GM21360 (cell line): ENCODE measurements at regions not wholly inside any gene's neighbourhood (a gene's known extent, or its start where the extent isn't known, plus 50 kb on each side); places are given as distances from the start of the nearest gene placed in this dataset.
"Not testable (repeated sequence)": the region's sequence is repeated elsewhere in the genome, so short reads cannot be mapped to it uniquely, and the experiment has no call there.

ENCODE experiments used
- ATAC-seq: cut with Tn5 transposase; IDR thresholded peaks from one replicate; pipeline ENCODE4 v1.9.1; 2021; ENCODE audit warnings: mild to moderate bottlenecking, moderate library complexity; ENCODE audit not compliant: unreplicated experiment

DNA sequence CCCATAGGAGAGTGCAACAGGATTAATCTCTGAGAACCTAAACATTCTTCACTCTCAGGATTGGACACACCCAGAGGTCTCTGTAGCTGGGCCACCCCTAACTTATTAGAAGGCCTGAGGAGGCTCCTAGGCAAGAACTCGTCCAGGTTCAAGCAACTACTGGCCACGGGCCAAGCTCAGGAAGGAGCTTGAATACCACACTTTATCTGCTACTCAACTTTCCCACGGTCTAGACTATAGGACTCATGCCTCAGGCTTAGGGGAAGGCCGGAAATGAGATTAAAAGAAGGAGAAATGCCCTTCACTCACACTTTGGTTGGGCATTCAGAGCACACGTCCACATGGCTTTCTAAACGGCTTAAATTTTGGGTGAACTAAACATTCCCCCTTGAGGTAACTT, 142.8 kb upstream of the PHYHIPL start:
- no peak for ATAC-seq

DNA sequence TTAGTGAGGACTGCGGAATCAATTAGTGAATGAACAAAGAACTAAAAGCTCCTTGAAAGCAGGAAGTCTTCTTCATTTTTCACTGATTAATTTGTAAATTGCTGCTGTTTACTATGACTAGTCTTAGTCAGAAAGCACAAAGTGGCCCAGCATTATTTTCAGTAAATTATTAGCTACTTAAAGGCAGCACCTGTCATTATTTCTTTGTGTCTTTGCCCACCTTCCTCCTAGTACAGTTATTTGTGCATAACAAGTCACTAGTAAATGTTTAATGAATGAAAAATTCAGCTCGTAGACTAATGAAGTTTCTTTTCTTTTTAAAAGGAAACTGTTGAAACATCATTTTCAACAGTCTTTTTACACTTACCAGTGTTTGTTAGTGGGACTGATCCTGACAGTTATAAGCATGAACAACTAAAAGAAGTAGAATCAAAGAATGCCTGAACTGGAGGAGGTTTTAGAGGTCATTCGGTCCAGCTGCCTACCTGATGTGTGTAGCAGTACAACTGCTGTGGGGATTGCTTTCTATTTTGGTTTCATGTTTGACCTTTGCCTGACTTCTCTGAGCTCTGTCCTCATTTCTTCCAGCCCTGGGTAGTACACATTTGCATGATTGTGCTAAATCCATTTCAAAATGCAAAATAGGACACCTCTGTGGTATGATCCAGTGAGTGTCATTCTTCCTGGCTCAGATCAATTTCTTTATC, 140.0 kb upstream of the PHYHIPL start:
- peak; percentile 97 for ATAC-seq

DNA sequence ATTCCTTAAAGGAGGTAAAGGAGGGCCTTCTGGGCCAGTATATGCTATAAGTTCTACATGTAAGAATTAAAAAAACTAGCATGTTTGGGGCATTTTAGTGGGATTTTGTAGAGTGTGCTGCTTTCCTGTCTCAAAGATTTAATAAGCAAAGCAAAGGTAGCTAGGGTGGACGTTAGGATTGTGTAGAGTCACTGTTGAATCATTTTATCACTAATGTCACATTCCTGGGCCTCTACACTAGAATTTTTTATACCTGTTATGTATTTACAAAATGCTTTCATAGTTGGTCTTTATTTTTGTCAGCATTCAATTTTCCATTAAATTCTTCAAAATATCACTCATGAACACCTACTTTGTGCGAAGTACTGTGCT, 139.4 kb upstream of the PHYHIPL start:
- ATAC-seq, result no peak

DNA sequence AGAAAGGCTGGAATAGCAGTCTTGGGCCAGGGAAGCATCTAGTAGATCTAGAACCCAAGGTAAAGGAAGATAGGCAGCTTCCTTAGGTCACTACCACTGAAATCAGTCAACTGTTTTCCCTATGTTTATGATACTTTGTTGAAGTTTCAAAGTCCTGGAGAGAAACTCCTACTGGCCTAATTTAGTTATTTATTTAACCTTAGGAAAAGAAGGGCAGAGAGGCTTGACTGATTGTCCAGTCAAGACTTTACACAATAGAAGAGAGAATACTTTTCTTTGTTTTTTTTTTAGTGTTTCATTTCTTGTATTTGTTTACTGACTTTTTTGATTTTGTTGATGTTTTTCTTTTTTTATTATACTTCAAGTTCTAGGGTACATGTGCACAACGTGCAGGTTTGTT, 138.9 kb upstream of the PHYHIPL start:
- no peak for ATAC-seq

DNA sequence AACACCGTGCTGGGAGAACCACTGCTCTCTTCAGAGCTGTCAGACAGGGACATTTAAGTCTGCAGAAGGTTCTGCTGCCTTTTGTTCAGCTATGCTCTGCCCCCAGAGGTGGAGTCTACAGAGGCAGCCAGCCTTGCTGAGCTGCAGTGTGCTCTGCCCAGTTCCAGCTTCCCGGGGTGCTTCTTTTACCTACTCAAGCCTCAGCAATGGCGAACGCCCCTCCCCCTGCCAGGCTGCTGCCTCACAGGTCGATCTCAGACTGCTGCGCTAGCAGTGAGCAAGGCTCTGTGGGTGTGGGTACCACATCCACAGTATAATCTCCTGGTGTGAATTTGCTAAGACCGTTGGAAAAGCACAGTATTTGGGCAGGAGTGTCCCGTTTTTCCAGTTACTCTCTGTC, 133.1 kb upstream of the PHYHIPL start:
- not testable (repeated sequence) for ATAC-seq

DNA sequence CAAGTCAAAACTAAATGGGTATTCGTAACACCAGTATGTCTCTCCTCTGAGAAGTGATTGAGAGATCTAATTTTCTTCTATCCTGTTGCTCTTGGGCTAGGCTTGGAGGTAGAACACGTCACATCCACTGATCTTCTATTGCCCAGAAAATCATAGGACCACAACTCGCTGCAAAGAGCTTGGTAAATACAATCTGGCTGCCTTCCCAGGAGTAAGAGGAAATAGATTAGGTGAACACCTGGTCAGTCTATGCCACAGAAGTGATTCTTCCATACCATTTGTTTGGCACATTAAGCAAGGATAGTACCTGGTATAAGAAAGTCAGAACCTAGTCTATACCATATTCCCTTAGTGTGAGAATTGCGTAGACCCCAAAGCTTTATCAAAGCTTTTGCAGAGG, 129.3 kb upstream of the PHYHIPL start:
- ATAC-seq, result no peak

DNA sequence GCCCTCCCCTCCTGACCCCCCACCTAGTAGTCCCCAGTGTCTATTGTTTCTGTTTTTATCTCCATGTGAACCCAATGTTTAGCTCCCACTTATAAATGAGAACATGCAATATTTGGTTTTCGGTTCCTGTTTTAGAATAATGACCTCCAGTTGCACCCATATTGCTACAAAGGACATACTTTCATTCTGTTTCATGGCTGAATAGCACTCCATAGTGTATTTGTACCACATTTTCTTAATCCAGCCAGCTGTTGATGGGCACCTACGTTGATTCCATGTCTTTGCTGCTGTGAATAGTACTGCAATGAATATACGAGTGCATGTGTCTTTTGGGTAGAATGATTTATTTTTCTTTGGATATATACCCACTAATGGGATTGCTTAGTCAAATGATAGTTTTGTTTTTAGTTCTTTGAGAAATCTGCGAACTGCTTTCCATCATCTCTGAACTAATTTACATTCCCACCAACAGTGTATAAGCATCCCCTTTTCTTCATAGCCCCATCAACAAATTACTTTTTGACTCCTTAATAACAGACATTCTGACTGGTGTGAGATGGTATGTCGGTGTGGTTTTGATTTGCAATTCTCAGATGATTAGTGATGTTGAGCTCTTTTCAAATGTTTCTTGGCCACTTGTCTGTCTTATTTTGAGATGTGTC, 128.4 kb upstream of the PHYHIPL start:
- ATAC-seq, result peak; percentile 97

DNA sequence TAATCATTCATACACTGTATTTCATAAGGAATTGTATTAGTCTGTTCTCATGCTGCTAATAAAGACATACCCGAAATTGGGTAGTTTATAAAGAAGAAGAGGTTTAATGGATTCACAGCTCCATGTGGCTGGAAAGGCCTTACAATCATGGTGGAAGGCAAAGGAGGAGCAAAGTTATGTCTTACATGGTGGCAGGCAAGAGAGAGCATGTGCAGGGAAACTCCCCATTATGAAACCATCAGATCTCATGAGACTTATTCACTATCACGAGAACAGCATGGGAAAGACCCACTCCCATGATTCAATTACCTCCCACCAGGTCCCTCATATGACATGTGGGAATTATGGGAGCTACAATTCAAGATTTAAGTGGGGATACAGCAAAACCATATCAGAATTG, 122.9 kb upstream of the PHYHIPL start:
- not testable (repeated sequence) for ATAC-seq

DNA sequence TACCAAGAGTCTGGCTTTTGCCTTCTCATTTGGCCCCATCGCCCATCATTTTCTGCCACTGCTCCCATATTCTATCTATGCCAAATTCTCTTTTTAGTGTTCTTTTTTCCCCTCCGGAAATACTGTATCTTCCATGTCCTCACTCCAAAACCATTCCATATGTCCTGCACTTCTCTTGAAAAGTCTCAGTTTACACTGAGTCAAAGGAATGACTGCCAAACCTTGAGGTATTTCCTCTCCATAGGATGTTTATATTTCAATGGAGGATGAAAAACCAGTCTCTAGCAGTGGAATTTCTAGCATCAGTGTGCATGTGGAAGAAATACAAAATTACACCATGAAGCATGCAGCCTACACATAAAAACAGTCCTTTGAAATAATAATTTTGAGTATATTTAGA, 121.4 kb upstream of the PHYHIPL start:
- ATAC-seq, result no peak

DNA sequence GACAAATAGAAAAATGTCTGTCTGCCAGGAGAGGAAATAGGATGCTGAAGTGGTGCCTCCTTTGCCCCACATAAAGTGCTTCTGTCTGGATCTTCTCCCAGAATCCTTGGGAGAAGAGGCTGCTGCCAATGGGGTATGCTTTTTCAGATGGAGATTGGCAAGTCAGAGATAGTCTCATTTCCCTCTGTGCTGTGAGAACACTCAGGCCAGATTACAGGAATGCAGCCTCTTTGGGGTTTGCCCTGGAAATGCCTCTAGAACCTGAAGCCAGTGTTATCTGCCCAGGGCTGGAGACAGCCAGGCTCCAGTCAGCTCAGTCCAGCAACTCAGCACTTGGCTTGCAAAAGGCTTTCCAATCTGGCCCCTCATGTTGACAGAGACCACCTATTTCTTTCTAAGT, 119.1 kb upstream of the PHYHIPL start:
- ATAC-seq, result no peak

DNA sequence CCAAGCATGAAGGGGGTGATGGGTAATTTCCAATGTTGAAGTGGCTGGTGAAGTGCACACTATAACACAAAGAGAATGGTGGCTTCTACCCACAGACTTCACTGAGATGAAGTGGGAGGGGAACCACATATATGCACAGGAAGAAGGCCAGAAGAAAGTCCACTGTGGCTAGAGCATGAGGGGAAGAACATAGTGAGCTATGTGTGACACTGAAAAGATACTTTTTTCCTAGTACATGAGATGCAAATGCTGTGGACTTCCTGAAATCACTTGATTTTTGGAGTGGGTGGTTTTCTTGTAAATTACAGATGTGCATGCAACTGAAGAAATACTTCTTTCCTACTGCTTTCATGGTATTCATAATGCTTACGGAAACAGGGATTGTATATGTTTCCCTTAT, 115.6 kb upstream of the PHYHIPL start:
- peak; percentile 78 for ATAC-seq

DNA sequence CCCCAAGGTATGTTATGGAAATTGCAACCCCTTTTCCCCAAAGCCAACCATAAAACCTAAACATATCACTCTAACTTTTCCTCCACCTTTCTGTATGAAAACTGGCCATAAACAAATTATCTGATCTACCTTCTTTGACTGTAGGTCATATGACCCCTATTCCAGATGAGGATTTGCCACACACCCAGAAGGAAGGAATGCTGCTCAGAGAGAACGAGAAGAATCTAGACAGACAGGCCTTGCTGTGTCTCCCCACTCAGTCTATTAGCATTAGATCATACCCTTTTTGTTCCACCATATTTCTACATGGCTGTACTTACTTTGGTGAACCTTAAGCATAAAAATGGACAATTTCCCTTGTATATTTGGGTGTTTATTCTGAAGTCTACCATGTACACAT, 113.0 kb upstream of the PHYHIPL start:
- ATAC-seq, result no peak

DNA sequence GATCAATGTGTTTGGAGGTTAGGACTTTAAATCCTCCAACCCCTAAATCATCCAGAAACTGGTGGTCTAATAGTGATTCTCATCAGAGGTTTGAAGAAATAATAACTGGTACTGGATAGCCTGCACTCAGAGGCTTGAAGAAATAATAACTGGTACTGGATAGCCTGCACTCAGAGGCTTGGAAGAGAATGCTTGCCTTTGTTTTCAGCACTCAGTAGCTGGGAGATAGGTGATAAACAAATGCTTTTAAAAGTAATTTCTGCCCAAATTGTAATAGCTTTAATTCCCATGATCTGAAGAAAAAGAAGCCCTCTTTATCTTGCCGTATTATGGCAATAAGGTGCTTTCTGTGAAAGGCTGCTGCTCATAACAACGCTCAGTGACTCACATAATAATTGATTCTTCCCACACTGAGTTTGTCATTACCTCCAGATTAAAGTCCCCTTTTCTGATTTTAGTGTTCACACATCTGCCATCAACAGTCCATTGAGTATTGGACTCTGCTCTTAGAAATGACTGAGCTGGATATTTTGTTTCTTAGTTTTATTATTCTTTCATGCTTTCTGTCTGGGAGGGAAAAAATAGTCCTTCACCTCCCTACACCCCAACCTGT, 112.3 kb upstream of the PHYHIPL start:
- ATAC-seq, result no peak

DNA sequence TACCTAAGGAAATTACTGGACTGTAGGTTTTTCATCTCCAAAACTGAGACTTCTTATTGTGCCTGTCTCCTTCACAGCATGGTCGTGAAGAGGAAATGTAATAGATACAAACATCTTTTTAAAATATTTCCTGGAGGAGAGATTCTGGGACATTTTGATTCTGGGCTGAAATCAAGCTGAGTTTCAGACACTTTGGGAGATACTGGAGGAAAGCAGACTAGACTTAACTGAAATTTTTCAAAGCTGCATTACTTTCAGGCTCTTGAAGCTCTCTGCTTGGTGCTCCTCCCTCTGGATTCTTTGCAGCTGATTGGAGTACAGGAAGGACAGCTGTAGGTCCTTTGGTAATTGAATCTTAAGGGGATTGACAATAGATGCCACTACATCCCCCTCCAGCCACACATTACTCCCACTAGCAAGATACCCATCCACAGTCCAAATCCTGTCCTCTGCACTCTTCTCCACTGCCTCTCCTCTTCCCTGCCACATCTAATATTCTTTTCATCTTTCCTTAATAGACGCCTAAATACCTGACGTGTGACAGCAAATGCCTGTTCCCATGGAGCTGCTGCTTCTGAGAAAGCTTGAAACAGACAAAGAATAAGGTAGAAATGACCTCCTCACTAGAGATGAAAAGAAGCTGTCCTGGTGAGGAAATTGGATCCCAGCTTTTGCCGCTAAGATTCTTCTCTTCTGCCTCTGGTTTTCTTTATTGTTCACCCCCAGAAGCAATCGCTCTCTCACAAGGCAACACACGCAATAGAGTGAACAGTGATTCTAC, 111.5 kb upstream of the PHYHIPL start:
- ATAC-seq, result no peak

DNA sequence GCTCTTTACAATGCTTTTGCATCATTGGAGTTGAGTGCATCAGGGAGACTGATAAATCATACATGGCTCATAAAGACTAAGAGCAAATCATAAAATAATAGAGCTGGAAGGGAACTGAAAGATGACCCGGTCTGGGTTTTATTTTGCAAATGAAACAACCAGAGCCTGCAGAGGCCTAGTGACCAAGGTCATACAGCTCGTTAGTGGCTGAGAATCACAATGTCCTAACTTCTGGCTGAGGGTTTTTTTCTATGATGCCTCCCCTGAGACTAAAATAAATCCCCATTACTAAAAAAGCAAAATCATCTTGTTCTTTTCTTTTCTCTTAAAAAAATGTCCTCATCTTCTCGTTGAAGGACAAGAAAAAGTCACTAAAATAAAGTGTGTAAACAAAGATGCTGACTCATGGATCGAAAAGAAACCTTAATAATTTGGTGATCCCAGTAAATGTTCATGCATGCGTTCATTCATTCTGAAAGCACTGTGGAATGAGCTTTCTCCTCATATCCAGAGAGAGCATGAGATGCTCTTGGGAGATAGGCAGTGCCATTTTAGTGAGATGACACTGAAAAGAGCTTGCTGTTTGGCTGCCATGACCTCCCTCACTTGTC, 107.8 kb upstream of the PHYHIPL start:
- ATAC-seq, result no peak

DNA sequence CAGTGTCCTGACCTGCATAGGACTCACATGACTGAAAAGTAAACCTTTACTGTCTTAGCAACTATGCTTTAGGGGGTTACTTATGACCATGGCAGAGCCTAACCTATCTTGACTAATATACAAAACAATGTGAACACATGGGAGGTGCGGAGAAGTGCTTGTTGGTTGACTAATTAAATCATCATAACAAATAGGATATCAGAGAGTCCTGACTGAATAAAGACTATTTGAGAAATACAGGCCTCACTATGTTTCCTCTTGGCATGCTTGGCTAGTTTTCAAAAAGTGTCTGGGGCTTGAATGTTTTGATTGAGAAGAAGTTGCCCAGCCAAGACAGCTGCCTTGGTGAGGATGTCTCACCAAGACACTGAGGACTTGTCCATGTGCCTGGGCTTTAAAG, 104.4 kb upstream of the PHYHIPL start:
- no peak for ATAC-seq

DNA sequence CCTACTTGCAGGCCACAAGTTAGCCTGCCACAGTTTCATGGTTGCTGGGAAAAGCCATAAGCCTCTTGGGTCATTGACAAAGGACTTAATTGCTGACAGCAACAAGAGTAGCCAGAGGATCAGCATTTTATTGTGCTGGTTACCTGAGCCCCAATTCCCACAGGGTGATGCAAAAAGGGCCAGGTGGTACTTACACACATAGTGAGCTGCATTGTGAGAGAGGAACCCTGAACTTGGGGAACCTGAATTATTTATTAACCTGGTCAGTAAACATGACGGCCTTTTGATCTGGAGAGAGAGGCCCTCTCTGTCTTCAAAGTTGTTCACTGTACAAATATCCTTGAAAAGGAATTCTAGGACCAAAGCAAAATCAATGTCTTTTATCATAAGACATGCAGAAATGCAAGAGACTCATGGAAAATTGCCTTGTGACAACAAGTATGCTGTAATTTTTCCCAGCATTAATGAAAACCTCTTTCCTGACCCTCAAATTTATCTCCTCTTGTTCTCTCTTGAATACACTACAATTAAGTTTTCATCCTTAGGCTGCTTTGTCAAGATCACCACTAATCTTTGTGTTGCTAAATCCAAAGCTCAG, 102.9 kb upstream of the PHYHIPL start:
- ATAC-seq, result no peak

DNA sequence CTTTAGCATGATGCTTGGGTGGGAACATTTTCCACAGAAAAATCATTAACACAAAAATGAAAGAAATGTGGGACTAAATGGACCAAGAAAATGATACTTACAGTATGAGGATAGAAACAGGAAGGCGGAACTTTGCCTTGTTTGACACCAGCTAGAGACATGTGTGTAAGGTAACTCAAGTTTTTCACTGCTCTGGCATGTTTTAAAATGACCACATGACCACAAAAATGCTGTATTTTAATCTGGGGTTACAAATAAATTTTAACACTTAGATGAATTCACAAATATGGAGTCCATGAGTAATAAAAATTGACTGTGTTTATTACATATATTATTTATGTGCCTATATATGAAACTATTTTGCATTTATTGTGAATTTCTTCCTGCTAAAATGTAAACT, 100.9 kb upstream of the PHYHIPL start:
- no peak for ATAC-seq

DNA sequence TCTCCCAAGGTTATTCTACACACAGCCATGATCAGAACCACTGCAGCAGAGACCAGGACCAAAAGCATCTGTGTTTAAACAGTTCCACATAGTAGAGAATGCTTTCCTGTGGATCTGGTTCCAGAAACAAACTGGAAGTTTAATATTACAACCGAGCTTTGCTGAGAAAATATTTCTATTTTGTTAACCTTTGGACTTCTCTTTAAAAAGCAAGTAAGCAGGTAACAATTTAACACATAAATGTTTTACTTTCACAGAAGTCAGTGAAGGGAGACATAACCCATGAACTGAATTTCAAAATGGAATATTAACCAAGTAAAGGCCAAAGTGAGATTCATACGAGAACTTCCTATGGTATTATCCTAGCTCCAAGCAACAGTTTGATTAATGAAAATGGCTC, 98.6 kb upstream of the PHYHIPL start:
- no peak for ATAC-seq

DNA sequence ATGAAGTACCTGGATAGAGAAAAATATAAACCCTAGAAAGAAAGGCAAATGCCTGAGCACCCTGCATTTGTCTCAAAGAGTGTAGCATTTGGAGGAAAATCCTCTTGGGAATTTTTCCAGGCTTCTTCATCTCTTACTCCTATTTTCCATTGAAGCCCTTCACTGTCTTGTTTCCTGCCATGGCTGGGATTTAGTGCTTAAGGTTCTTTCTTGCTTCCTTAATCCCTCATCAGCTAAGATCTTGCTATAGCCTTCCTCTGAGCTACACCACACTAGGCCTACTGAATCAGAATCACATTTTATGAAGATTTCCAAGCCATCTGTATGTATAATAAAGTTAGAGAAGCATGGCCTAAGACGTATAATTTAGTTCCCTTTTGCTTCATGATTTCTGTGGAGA, 97.5 kb upstream of the PHYHIPL start:
- no peak for ATAC-seq
